Cardiac muscle cell (in vitro differentiated cells and primary cell): ENCODE measurements at regions not wholly inside any gene's neighbourhood (a gene's known extent, or its start where the extent isn't known, plus 50 kb on each side); places are given as distances from the start of the nearest gene placed in this dataset.

Source experiments
- DNase-seq, 2 donors: peaks; one replicate each; pipeline versions ENCODE4 v3.0.0 to v3.0.0-alpha.2; 2010 to 2017; ENCODE audit warnings: low read depth in 1 of 2, low spot score in 1 of 2
- H3K27ac ChIP-seq: fragments of 200-600 bp; sonication (generic); 2 replicates; pipeline ENCODE4 v1.5.1; 2016
- H3K27me3 ChIP-seq: fragments of 200-600 bp; sonication (generic); 2 replicates; pipeline ENCODE4 v1.6.0; 2016; ENCODE audit warnings: control low read depth
- H3K36me3 ChIP-seq: fragments of 200-600 bp; sonication (generic); 2 replicates; pipeline ENCODE4 v1.5.1; 2016; ENCODE audit warnings: control low read depth
- H3K4me1 ChIP-seq: fragments of 200-600 bp; sonication (generic); 2 replicates; pipeline ENCODE4 v1.8.1; 2017; ENCODE audit warnings: low read depth, mild to moderate bottlenecking, mixed run types
- H3K4me3 ChIP-seq: fragments of 200-600 bp; sonication (generic); 2 replicates; pipeline ENCODE4 v1.5.1; 2016; ENCODE audit warnings: mild to moderate bottlenecking
- H3K9me3 ChIP-seq: fragments of 200-600 bp; sonication (generic); 2 replicates; pipeline ENCODE4 v1.5.1; 2017; ENCODE audit warnings: low read depth, mild to moderate bottlenecking, control low read depth
- TF ChIP-seq, protein P1 (sequence below): IDR thresholded peaks from 2 replicates; pipeline ENCODE4 v1.5.1; 2012; ENCODE audit warnings: low read depth, mild to moderate bottlenecking, low read length

DNA sequence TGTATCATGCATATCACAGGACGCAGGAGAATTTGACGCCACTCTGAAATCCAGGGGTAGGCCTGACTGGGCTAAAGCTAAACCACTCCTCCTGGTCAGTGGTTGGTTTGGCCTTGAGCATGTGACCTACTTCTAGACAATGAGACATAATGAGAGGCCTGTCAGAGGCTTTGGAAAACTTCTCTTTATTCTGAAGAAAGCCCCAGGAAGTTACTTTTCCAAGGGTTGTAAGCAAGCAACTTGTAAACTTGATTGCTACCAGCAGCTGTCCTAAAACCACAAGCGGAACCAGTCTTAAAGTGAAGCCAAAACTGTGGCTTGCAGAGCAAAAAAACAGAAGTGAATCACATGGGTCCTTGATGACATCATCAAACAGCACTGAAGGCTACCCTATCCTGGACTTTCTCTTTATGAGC is 138.2 kb upstream of the COX10 start:
- TF ChIP-seq, protein P1, sequence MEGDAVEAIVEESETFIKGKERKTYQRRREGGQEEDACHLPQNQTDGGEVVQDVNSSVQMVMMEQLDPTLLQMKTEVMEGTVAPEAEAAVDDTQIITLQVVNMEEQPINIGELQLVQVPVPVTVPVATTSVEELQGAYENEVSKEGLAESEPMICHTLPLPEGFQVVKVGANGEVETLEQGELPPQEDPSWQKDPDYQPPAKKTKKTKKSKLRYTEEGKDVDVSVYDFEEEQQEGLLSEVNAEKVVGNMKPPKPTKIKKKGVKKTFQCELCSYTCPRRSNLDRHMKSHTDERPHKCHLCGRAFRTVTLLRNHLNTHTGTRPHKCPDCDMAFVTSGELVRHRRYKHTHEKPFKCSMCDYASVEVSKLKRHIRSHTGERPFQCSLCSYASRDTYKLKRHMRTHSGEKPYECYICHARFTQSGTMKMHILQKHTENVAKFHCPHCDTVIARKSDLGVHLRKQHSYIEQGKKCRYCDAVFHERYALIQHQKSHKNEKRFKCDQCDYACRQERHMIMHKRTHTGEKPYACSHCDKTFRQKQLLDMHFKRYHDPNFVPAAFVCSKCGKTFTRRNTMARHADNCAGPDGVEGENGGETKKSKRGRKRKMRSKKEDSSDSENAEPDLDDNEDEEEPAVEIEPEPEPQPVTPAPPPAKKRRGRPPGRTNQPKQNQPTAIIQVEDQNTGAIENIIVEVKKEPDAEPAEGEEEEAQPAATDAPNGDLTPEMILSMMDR = no peak
- H3K36me3 ChIP-seq = no peaks in the 10 kb centered on the region
- no peak overlapping the region for H3K4me3 ChIP-seq
- DNase-seq = peak in 1 of 2 donors; percentile 70
- peaks cover 10% of the 10 kb centered on the region for H3K4me1 ChIP-seq
- no peak overlapping the region for H3K27ac ChIP-seq
- H3K9me3 ChIP-seq = no peaks in the 10 kb centered on the region
- H3K27me3 ChIP-seq = peaks cover 21% of the 10 kb centered on the region

DNA sequence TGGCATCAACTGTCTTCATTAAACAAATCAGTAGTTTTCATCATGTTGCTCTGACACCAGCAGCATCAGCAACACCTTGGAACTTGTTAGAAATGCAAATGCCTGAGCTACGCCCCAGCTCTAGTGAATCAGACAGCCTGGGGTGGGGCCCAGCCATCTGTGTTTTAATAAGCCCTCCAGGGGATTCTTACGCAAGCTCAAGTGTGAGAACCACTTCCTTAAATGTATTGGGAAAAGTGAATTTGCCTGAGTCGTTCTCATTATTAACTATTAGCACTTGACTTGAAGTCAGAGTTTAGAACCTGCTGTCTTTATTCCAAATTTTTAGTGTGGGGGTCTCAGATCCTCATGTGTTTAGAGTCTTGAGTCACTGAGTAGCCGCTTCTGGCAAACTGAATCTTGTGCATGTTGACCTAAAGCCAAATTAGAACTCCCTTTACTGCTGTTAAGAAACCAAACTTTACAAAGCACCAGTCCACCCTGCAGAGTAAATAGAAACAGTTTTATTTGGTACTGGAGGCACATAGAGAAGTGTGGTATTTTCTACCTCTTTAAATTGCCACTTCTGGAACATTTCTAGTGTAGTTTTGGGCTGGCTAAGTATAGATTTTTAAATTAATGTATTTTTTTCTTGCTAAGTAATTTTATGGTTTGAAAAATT is 137.4 kb upstream of the COX10 start:
- TF ChIP-seq, protein P1 = no peak
- DNase-seq = peak in 1 of 2 donors; percentile 74
- H3K4me3 ChIP-seq = no peak overlapping the region
- peaks cover 21% of the 10 kb centered on the region for H3K27me3 ChIP-seq
- H3K4me1 ChIP-seq = peaks cover 10% of the 10 kb centered on the region
- no peaks in the 10 kb centered on the region for H3K9me3 ChIP-seq
- H3K27ac ChIP-seq = no peak overlapping the region
- no peaks in the 10 kb centered on the region for H3K36me3 ChIP-seq

DNA sequence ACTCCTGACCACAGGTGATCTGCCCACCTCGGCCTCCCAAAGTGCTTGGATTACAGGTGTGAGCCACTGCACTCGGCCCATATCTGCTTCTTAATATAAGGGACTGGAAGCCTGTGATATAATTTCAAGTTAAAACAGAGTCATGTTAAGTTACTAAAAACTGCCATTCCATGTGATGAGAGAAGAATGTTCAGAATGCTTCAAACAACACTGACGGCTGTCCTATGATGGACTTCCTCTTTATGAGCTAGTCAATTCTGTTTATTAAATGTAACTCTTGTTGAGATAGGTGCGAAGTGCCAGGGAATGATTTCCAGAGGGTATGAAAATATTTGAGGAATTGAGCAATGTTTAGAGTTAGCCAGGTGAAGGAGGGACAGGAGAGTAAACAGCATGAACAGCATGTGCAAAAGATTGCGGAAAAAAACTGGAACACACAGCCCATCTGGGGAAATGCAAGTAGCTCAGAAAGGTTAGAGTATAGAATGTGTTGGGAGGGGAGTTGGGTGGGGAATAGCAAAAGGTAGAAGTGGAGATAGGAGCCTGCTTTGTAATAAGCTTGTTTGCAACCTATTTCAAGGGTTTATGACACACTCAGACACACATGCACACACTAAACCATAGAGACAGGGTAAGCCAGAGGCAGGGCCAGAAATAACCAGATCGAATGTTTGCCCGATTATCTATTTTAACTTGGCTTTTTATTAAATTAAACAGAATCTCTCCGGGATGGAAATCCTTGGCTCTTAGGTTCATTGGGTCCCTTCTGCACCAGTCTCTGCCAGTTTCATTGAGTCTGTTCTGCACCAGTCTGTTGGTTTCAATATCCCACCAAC is 135.6 kb upstream of the COX10 start:
- no peak overlapping the region for H3K4me3 ChIP-seq
- no peak for DNase-seq
- peaks cover 21% of the 10 kb centered on the region for H3K27me3 ChIP-seq
- no peaks in the 10 kb centered on the region for H3K4me1 ChIP-seq
- TF ChIP-seq, protein P1 = no peak
- H3K36me3 ChIP-seq = no peaks in the 10 kb centered on the region
- H3K27ac ChIP-seq = no peak overlapping the region
- no peaks in the 10 kb centered on the region for H3K9me3 ChIP-seq

DNA sequence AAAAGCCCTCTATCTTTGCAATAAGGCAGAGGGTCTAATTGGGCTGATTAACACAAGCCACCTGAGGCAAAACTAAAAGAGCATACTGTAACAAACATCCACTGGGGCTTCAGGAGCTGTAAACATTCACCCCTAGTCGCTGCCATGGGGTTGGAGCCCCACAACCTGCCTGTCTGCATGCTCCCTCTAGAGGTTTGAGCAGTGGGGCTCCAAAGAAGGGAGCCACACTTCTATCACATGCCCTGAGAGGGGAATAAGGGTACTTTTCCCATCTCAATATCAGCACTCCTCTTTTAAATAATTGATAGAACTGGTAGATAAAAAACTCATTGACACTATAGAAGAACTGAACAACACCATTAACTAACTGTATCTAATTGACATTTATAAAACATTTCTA is 130.1 kb upstream of the COX10 start:
- TF ChIP-seq, protein P1 = no peak

DNA sequence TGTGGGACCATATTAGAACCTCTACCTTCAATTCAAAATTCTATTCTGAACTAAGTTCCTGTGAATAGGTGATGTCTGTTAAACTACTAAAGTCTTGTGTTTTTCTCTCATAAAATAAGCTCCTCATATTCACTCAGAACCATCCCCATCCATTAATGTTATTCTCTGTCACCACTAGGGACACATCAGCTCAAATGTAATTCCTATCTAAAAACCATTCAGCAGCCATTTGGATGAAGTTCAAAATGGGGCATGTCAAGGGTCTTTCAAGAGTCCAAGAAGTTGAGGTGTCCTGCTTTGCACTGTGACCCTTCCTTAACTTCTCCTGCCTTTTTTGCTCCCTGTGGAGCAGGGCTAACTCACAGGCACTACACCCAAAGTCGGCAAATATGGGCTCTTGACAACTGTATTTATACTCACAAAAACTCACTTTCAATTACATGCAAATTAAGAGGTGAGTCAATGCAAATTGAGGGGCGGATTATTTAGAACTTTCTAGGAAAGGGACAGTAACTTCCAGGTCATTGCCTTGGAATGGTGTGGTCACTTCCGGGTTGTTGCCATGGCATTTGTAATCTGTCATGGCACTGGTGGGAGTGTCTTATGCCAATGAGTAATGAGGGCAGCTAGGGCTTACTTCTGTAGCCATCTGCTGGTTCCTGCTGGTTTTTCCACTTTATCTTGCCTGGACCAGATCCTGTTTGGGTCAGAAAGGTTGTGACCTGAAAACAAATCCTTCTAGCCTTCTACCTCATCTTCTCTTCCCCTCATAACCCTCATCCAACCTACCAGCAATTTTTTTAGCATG is 128.2 kb upstream of the COX10 start:
- DNase-seq = no peak
- Histone ChIP-seq H3K36me3 (no peaks in the 10 kb centered on the region), H3K4me1 (no peaks in the 10 kb centered on the region), H3K27me3 (peaks cover 2% of the 10 kb centered on the region), H3K4me3 (no peak overlapping the region), H3K27ac (no peak overlapping the region), H3K9me3 (no peaks in the 10 kb centered on the region)
- TF ChIP-seq, protein P1 = no peak

More for the DNA sequence above, 130.1 kb upstream of the COX10 start:
- no peak overlapping the region for H3K27ac ChIP-seq
- no peaks in the 10 kb centered on the region for H3K9me3 ChIP-seq
- peaks cover 17% of the 10 kb centered on the region for H3K27me3 ChIP-seq
- no peak overlapping the region for H3K4me3 ChIP-seq
- no peaks in the 10 kb centered on the region for H3K4me1 ChIP-seq
- H3K36me3 ChIP-seq = no peaks in the 10 kb centered on the region
- no peak for DNase-seq
